SK-N-SH treated with all-trans-retinoic acid at 6 μM for 48 hours (cell line): ENCODE measurements at regions not wholly inside any gene's neighbourhood (a gene's known extent, or its start where the extent isn't known, plus 50 kb on each side); places are given as distances from the start of the nearest gene placed in this dataset.
A peak's percentile ranks its signal among the peaks of the same experiment; 100 is the strongest.

Experiments
- ATAC-seq: fragments of 200-7000 bp; cut with Tn5 transposase; 3 replicates; pipeline ENCODE4 v1.9.1; 2020; ENCODE audit warnings: mild to moderate bottlenecking, moderate library complexity
- CREB5 ChIP-seq: fragments of 250-450 bp; sonication (Bioruptor Pico); IDR thresholded peaks from 2 replicates; pipeline ENCODE4 v1.5.1; 2020; ENCODE audit warnings: low read depth, mild to moderate bottlenecking, moderate library complexity
- CSRNP3 ChIP-seq: fragments of 250-450 bp; sonication (Bioruptor Pico); IDR thresholded peaks from 2 replicates; pipeline ENCODE4 v1.5.1; 2021; ENCODE audit warnings: mild to moderate bottlenecking, moderate library complexity
- ESRRG ChIP-seq: fragments of 250-450 bp; sonication (Bioruptor Pico); IDR thresholded peaks from 2 replicates; pipeline ENCODE4 v1.6.1; 2021; ENCODE audit warnings: mild to moderate bottlenecking
- GLIS3 ChIP-seq: fragments of 250-450 bp; sonication (Bioruptor Pico); IDR thresholded peaks from 2 replicates; pipeline ENCODE4 v1.5.0; 2020; ENCODE audit warnings: mild to moderate bottlenecking, moderate library complexity
- ISL1 ChIP-seq: fragments of 250-450 bp; sonication (Bioruptor Pico); IDR thresholded peaks from 2 replicates; pipeline ENCODE4 v2.1.2; 2022; ENCODE audit warnings: mild to moderate bottlenecking, moderate library complexity
- OSR1 ChIP-seq: fragments of 250-450 bp; sonication (Bioruptor Pico); IDR thresholded peaks from 2 replicates; pipeline ENCODE4 v1.8.0; 2022; ENCODE audit warnings: moderate library complexity, mild to moderate bottlenecking, inconsistent platforms
- POU6F1 ChIP-seq: fragments of 250-450 bp; sonication (Bioruptor Pico); IDR thresholded peaks from 2 replicates; pipeline ENCODE4 v1.8.0; 2021; ENCODE audit warnings: low read depth, mild to moderate bottlenecking, moderate library complexity, borderline replicate concordance
- PPARA ChIP-seq: fragments of 250-450 bp; sonication (Bioruptor Pico); IDR thresholded peaks from 2 replicates; pipeline ENCODE4 v1.5.0; 2020; ENCODE audit warnings: mild to moderate bottlenecking, borderline replicate concordance
- RARB ChIP-seq: fragments of 250-450 bp; sonication (Bioruptor Pico); IDR thresholded peaks from 2 replicates; pipeline ENCODE4 v1.8.0; 2021; ENCODE audit warnings: mild to moderate bottlenecking, moderate library complexity
- SNAI2 ChIP-seq: fragments of 250-450 bp; sonication (Bioruptor Pico); IDR thresholded peaks from 2 replicates; pipeline ENCODE4 v1.5.0; 2020; ENCODE audit warnings: mild to moderate bottlenecking, moderate library complexity
- TCF4 ChIP-seq: fragments of 250-450 bp; sonication (Bioruptor Pico); IDR thresholded peaks from 2 replicates; pipeline ENCODE4 v1.8.0; 2021; ENCODE audit warnings: mild to moderate bottlenecking, moderate library complexity, borderline replicate concordance
- TOX ChIP-seq: fragments of 250-450 bp; sonication (Bioruptor Pico); IDR thresholded peaks from 2 replicates; pipeline ENCODE4 v1.8.0; 2021; ENCODE audit warnings: mild to moderate bottlenecking, moderate library complexity, borderline replicate concordance
- TSHZ2 ChIP-seq: fragments of 250-450 bp; sonication (Bioruptor Pico); IDR thresholded peaks from 2 replicates; pipeline ENCODE4 v1.5.0; 2020; ENCODE audit warnings: mild to moderate bottlenecking, moderate library complexity
- ZFP3 ChIP-seq: fragments of 250-450 bp; sonication (Bioruptor Pico); IDR thresholded peaks from 2 replicates; pipeline ENCODE4 v1.5.0; 2020; ENCODE audit warnings: mild to moderate bottlenecking, moderate library complexity
- ZFP30 ChIP-seq: fragments of 450-650 bp; formaldehyde crosslinking; IDR thresholded peaks from 2 replicates; pipeline ENCODE4 v1.5.0; 2022; ENCODE audit warnings: mild to moderate bottlenecking, moderate library complexity
- ZNF565 ChIP-seq: fragments of 450-650 bp; formaldehyde crosslinking; conservative IDR thresholded peaks from 2 replicates; pipeline ENCODE4 v1.5.0; 2020; ENCODE audit warnings: low read depth, mild to moderate bottlenecking, moderate library complexity
- ZNF70 ChIP-seq: fragments of 450-650 bp; formaldehyde crosslinking; IDR thresholded peaks from 2 replicates; pipeline ENCODE4 v1.5.0; 2020; ENCODE audit warnings: mild to moderate bottlenecking, moderate library complexity
- ZNF8 ChIP-seq: fragments of 450-650 bp; formaldehyde crosslinking; IDR thresholded peaks from 2 replicates; pipeline ENCODE4 v1.5.0; 2020; ENCODE audit warnings: mild to moderate bottlenecking, moderate library complexity

GRCh38 chr16:49919327-49919726 is 63.4 kb upstream of the ZNF423 start:
- TF ChIP-seq ZFP3 (CRISPR knock-in tag) (no peak), TCF4 (CRISPR knock-in tag) (no peak), POU6F1 (CRISPR knock-in tag) (no peak), GLIS3 (no peak), OSR1 (CRISPR knock-in tag) (no peak), ZFP30 (no peak), CSRNP3 (CRISPR knock-in tag) (no peak), SNAI2 (CRISPR knock-in tag) (no peak), ESRRG (CRISPR knock-in tag) (no peak)
- TF ChIP-seq, all 23 proteins: peak for 0
- ATAC-seq: no peak

- TF ChIP-seq TSHZ2 (no peak), SNAI2 (CRISPR knock-in tag) (no peak)
- ATAC-seq: no peak
Measured at GRCh38 chr16:49920397-49920796, 64.5 kb upstream of the ZNF423 start.

- no peak for ATAC-seq
- no peak for TF ChIP-seq ZFP3 (CRISPR knock-in tag)
Measured at GRCh38 chr16:49921106-49921505, 65.2 kb upstream of the ZNF423 start.

- peak; percentile 78 for ATAC-seq
- TF ChIP-seq TOX (no peak), PPARA (no peak), ZNF8 (CRISPR knock-in tag) (no peak)
Measured at GRCh38 chr16:49921791-49922456, 66.0 kb upstream of the ZNF423 start.

- TF ChIP-seq ZNF70 (CRISPR knock-in tag) (no peak), CREB5 (CRISPR knock-in tag) (no peak), ZNF565 (CRISPR knock-in tag) (no peak), RARB (CRISPR knock-in tag) (no peak), ZFP30 (no peak), ZFP3 (CRISPR knock-in tag) (no peak), ISL1 (no peak), TSHZ2 (no peak), POU6F1 (CRISPR knock-in tag) (no peak), GLIS3 (no peak)
- TF ChIP-seq, all 23 proteins: peak for 0
- no peak for ATAC-seq
Measured at GRCh38 chr16:49923411-49923810, 67.5 kb upstream of the ZNF423 start.
